Hematopoietic multipotent progenitor cell treated with erythropoietin and hydrocortisone succinate and interleukin-3 and kit ligand, for 17 days (in vitro differentiated cells): ENCODE measurements at regions not wholly inside any gene's neighbourhood (a gene's known extent, or its start where the extent isn't known, plus 50 kb on each side); places are given as distances from the start of the nearest gene placed in this dataset.

Experiments used
- DNase-seq: peaks from one replicate; pipeline ENCODE4 v3.0.0-alpha.2; 2015; ENCODE audit warnings: low spot score

DNA sequence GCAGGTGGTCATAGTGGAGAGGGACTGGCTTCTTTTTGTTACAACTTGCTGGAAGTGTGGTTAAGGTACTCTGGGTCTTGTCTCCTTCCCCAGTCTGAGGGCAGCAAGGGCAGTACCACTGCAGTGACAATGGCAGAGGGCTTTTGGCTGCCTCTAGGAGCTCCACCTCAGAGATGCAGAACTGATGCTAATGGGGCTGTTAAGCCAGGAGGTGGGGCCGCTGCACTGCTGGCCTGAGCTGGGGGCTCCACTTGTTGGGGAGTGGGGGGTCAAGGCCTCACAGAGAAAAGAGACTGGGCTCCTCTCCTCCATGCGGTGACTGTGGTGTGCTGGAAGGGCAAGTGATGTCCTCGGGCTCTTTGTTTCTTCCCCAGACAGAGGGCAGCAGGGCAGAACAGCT is 135.7 kb downstream of the DSEL start:
- no peak for DNase-seq

GRCh38 chr18:67379981-67380380 is 136.5 kb downstream of the DSEL start:
- DNase-seq: no peak

- no peak for DNase-seq
These were observed 140.1 kb downstream of the DSEL start for GRCh38 chr18:67376372-67376771.

DNA sequence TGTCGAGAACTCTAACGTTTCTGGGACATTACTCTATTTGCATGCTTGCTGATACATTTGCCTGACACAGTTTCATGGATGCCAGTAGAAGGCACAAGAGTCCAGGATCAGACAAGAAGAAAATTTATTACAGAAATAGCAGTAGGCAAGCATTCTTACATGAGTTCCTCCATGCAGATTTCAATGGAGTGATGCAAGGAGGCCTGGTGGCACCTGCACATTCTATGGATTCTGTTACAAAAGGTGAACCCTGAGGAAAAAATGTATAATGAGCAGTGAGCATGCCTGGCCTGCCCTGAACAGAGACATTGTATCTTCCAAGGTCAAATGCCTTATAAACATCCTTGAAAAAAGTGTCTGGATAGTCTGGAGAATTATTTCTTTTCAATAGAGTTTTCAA is 142.9 kb downstream of the DSEL start:
- DNase-seq: no peak

- no peak for DNase-seq
These were observed 149.0 kb downstream of the DSEL start for GRCh38 chr18:67367540-67367939.

GRCh38 chr18:67363694-67364093 is 152.8 kb downstream of the DSEL start:
- DNase-seq: no peak

- no peak for DNase-seq
These were observed 153.6 kb downstream of the DSEL start for GRCh38 chr18:67362906-67363305.

- no peak for DNase-seq
These were observed 156.4 kb downstream of the DSEL start for GRCh38 chr18:67359873-67360838.

DNA sequence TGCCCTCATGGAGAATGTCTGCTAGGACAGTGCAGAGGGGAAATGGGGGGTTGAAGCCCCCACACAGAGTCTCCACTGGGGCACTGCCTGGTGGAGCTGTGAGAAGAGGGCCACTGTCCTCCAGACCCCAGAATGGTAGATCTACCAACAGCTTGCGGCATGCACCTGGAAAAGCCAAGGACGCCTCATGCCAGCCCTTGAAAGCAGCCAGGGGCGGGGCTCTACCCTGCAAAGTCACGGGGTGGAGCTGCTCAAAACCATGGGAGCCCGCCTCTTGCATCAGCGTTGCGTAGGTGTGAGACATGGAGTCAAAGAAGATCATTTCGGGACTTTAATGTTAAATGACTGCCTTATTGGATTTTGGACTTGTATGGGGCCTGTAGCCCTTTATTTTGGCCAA is 157.6 kb downstream of the DSEL start:
- no peak for DNase-seq

DNA sequence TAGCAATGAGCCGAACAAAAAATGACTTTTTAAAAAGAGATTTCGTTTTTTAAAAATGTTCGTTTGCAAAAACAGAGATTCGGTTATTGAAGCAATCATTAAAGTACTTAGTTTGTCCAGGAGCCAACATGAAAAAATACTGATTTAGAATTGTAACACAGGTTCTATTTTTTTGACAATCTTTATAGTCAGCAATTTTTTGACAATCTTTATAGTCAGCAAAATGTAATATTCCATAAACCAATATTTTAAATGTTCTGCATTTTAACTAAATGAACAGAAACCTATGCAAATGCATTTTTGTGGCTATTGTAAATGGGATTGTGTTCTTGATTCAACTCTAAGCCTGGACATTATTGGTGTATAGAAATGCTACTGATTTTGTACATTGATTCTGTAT is 161.8 kb downstream of the DSEL start:
- no peak for DNase-seq

- DNase-seq: no peak
These were observed 162.4 kb downstream of the DSEL start for GRCh38 chr18:67354091-67354490.

- DNase-seq: no peak
These were observed 169.1 kb downstream of the DSEL start for GRCh38 chr18:67347438-67347837.

DNA sequence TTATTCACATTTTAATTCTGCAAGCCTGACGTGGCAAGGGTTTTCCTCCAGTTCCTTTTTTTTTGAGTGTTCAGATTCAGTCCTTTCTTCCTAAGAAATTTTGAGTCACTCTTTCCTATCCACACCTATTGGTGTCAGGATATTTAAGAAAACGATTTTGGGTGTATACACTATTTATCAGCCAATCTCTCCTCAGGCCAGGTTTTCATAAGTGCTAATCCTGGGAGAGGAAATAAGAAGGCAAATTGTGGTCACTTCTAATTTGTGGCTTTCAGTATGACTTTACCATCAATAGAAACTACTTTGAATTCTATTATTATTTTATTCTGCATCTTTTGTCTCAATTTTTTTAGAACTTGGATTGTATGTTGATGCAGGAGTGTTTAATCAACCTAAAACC is 174.4 kb downstream of the DSEL start:
- DNase-seq: no peak

DNA sequence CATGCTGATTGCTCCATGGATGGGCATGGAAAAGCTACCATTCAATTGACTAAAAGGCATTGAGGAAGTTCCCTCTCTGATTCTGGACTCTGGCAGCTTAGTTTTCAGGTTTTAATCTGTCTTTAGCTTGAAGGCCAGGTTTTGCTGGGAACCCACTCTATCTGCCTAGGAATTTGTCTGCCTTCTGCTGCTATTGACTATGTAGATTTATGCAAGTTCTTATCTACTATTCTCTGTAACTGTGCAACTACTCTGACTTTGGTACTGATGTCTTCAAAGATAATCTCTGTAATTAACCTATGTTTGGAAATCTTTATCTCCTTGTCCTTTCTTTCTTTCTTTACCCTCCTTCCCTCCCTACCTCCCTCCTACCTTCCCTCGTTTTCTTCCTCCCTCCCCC is 178.8 kb downstream of the DSEL start:
- DNase-seq: no peak

- DNase-seq: no peak
These were observed 184.7 kb downstream of the DSEL start for GRCh38 chr18:67331857-67332256.

DNA sequence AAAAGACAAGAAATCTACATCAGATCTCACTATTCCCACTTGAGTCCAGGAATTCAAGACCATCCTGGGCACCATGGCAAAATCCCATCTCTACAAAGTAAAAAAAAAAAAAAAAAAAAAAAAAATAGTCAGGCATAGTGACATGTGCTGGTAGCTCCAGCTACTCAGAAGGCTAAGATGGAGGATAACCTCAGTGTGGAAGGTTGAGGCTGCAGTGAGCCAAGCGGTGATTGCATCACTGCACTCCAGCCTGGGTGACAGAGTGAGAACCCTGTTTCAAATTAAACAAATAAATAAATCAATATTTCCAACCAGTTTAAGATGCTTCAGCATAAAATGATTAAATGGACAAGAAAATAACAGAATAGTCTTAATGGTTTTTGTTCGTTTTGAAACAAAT is 197.4 kb downstream of the DSEL start:
- no peak for DNase-seq

DNA sequence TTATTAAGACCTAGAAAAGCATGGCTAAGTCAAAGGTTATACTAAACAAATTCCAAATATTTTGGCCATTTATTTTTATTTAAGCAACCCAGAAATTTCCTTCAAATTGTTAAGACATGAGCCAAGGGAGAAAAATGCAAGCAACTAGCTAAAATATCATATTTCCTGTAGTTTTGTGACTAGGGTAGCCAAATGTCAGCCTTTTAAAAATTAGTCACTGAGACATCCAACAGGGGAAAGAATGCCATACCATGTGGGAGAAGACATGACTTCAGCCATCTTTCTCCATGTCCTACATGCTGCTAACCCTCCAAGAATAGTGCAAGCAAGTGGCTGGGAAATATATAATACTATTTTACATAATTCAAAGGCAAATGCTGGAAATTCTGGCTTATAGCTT is 197.9 kb downstream of the DSEL start:
- no peak for DNase-seq

DNA sequence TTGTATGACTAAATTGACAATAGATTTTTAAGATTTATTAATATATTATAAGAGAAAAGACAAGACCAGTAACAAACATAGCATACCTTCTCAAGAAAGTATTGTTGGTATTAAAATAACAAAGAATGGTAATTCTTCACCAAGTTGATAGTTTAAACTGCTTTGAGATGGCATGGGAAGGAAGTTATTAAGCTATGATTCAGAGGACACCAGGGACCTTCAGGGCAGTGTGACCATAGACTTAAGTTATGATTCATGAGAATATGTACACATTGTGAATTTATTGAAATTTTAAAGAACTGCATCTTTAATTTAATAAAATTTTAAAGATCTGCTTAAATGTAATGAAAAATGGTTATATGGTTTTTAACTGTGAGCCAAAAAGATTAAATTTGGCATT is 205.7 kb downstream of the DSEL start:
- no peak for DNase-seq

- no peak for DNase-seq
These were observed 207.7 kb downstream of the DSEL start for GRCh38 chr18:67308819-67309218.

DNA sequence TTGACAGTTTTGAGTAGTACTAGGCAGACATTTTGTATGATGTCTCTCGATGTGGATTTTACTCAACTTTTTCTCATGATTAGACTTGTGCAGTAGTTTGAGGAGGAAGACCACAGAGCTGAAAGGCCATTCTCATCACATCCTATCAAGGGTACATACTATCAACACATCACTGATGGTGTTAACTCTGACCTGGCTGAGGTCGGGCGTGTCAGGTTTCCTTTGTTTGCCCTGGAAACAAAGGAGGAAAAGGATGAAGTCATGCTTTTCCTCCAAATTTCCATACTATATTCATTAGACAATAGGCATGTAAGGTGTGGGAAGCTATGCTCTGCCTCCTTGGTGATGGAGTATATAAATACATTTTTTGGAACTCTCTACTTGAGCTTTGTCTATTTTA is 211.1 kb downstream of the DSEL start:
- no peak for DNase-seq

GRCh38 chr18:67302043-67302442 is 214.5 kb downstream of the DSEL start:
- DNase-seq: no peak

DNA sequence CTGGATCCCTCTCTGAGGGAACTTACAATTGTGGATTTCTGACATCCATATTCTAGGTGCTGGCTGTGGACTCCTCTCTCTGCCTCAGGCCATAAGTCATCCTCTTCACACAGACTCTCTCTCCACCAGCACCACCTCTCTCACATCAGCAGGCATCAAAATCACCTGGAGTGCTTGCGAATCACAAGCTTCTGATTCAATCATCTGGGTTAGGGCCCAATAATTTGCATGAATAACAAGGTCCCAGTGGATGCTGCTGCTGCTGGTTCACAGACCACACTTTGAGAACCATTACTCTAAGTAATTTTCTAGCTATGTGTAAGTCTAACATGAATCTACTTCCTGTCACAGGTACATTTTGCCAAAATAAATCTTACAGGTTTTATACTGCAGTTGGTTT is 214.9 kb downstream of the DSEL start:
- no peak for DNase-seq

DNA sequence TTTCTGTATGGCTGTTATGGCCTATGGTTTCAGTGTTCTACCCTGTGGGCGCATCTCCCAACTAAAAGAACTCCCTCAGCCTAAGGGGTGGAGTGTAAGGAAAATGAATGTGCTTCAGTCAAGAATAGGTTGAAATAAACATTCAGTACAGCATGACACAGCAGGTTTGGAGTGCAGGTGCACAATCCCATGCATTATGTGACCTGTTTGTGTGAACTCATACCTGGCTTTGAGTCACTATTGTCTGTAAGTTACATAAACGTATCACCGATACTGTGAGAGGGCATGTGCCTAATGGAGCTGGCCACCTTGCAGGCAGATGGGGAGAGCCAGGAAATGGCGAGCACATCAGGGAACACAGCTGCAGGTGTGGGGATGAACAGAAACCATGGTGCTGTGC is 216.0 kb downstream of the DSEL start:
- DNase-seq: no peak

GRCh38 chr18:67292814-67293213 is 223.7 kb downstream of the DSEL start:
- no peak for DNase-seq
